ENCODE measurements at regions not wholly inside any gene's neighbourhood (a gene's known extent, or its start where the extent isn't known, plus 50 kb on each side); places are given as distances from the start of the nearest gene placed in this dataset.

DNA sequence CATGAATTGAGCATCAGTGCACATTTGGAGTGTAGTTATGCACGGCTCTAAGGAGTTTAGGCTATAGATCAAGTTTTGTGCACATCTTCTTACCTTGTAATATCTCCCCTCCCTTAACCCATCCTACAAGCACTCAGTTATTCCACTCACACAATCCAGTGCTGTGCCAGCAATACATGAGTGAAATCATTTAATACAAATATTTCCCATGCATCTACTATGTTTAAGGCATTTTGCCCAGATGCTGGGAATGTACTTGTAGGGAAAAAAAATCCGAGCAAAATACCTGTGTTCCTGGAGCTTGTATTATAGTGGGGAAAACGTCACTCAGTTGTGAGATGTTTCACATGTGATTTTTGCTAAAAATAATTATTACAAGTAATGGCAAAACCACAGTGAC lies 191.6 kb upstream of the LDB2 start:
- Histone ChIP-seq H3K27ac (ENCODE audit: control insufficient read depth, insufficient read depth, low read length) (no peak overlapping the region), H3K9ac (ENCODE audit: control insufficient read depth, extremely low read depth, insufficient read depth, low read length) (no peak overlapping the region), H3K79me2 (ENCODE audit: control insufficient read depth, insufficient read depth, low read length) (no peaks in the 10 kb centered on the region), H3K4me2 (ENCODE audit: control insufficient read depth, extremely low read depth, insufficient read depth, low read depth, low read length) (no peak overlapping the region), H3K4me3 (ENCODE audit: control insufficient read depth in 2 of 3, extremely low read depth in 1 of 3, insufficient read depth in 2 of 3, low read depth in 1 of 3, low read length in 3 of 3) (no peak overlapping the region), H3K9me3 (ENCODE audit: control insufficient read depth, low read depth, low read length) (no peaks in the 10 kb centered on the region), H3K36me3 (ENCODE audit: control insufficient read depth in 2 of 2, extremely low read depth in 1 of 2, insufficient read depth in 2 of 2, low read length in 2 of 2) (no peaks in the 10 kb centered on the region), H4K20me1 (ENCODE audit: control insufficient read depth, extremely low read depth, insufficient read depth, low read length) (no peaks in the 10 kb centered on the region), H3K9me1 (ENCODE audit: control insufficient read depth, extremely low read depth, insufficient read depth, low read length) (no peaks in the 10 kb centered on the region), H3K27me3 (ENCODE audit: control insufficient read depth, extremely low read depth, insufficient read depth, low read length) (no peaks in the 10 kb centered on the region), H2AFZ (ENCODE audit: control insufficient read depth, low read length) (no peak overlapping the region), H3K4me1 (ENCODE audit: control insufficient read depth, extremely low read depth, insufficient read depth, low read length) (no peaks in the 10 kb centered on the region)
- no peak for TF ChIP-seq EZH2 (IDR thresholded peaks at IDR 0.05; ENCODE audit: low read length)
- TF ChIP-seq, protein P1, sequence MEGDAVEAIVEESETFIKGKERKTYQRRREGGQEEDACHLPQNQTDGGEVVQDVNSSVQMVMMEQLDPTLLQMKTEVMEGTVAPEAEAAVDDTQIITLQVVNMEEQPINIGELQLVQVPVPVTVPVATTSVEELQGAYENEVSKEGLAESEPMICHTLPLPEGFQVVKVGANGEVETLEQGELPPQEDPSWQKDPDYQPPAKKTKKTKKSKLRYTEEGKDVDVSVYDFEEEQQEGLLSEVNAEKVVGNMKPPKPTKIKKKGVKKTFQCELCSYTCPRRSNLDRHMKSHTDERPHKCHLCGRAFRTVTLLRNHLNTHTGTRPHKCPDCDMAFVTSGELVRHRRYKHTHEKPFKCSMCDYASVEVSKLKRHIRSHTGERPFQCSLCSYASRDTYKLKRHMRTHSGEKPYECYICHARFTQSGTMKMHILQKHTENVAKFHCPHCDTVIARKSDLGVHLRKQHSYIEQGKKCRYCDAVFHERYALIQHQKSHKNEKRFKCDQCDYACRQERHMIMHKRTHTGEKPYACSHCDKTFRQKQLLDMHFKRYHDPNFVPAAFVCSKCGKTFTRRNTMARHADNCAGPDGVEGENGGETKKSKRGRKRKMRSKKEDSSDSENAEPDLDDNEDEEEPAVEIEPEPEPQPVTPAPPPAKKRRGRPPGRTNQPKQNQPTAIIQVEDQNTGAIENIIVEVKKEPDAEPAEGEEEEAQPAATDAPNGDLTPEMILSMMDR (optimal IDR thresholded peaks at IDR 0.05 in 1 of 3, IDR thresholded peaks at IDR 0.05 in 1 of 3, conservative IDR thresholded peaks at IDR 0.05 in 1 of 3; ENCODE audit: extremely low read depth in 1 of 3, insufficient read depth in 2 of 3, low read length in 3 of 3), result no peak
- no peak for FAIRE-seq
- no peak for DNase-seq (ENCODE audit: low read depth, low spot score)
- dilution Hi-C loops (cut with MboI; ENCODE audit: extremely low pct_ligation_motif_present, low sequenced_read_pairs), result no loop called here

DNA sequence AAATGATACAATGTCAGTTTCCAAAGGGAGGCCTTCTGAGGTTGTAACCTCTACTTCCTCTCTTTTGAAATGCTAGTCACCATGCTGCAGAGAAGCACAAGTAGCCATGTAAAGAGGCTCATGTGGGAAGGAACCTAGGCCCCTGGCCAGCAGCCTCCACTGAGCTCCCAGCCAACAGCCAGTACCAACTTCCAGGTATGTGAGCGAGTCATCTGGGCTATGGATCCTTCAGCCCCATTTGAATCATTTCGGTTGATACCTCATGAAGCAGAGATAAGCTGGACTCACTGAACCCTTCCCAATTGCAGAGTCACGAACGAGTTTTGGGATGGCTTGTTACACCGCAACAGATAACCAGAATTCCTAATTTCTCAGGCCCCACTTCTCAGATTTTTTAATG lies 187.0 kb upstream of the LDB2 start:
- FAIRE-seq (no peak), DNase-seq (ENCODE audit: low read depth, low spot score) (no peak)
- no peaks in the 10 kb centered on the region for H3K4me1 ChIP-seq (ENCODE audit: control insufficient read depth, extremely low read depth, insufficient read depth, low read length)
- H3K9me1 ChIP-seq (ENCODE audit: control insufficient read depth, extremely low read depth, insufficient read depth, low read length), result no peaks in the 10 kb centered on the region
- TF ChIP-seq, protein P1 (optimal IDR thresholded peaks at IDR 0.05 in 1 of 3, IDR thresholded peaks at IDR 0.05 in 1 of 3, conservative IDR thresholded peaks at IDR 0.05 in 1 of 3; ENCODE audit: extremely low read depth in 1 of 3, insufficient read depth in 2 of 3, low read length in 3 of 3), result no peak
- no peak for TF ChIP-seq EZH2 (IDR thresholded peaks at IDR 0.05; ENCODE audit: low read length)
- H2AFZ ChIP-seq (ENCODE audit: control insufficient read depth, low read length), result no peak overlapping the region
- H3K4me2 ChIP-seq (ENCODE audit: control insufficient read depth, extremely low read depth, insufficient read depth, low read depth, low read length), result no peak overlapping the region
- no peaks in the 10 kb centered on the region for H4K20me1 ChIP-seq (ENCODE audit: control insufficient read depth, extremely low read depth, insufficient read depth, low read length)
- no peak overlapping the region for H3K27ac ChIP-seq (ENCODE audit: control insufficient read depth, insufficient read depth, low read length)
- no peaks in the 10 kb centered on the region for H3K9me3 ChIP-seq (ENCODE audit: control insufficient read depth, low read depth, low read length)
- H3K4me3 ChIP-seq (ENCODE audit: control insufficient read depth in 2 of 3, extremely low read depth in 1 of 3, insufficient read depth in 2 of 3, low read depth in 1 of 3, low read length in 3 of 3), result no peak overlapping the region
- no peaks in the 10 kb centered on the region for H3K79me2 ChIP-seq (ENCODE audit: control insufficient read depth, insufficient read depth, low read length)
- dilution Hi-C loops (cut with MboI; ENCODE audit: extremely low pct_ligation_motif_present, low sequenced_read_pairs), result no loop called here
- no peak overlapping the region for H3K9ac ChIP-seq (ENCODE audit: control insufficient read depth, extremely low read depth, insufficient read depth, low read length)
- H3K27me3 ChIP-seq (ENCODE audit: control insufficient read depth, extremely low read depth, insufficient read depth, low read length), result no peaks in the 10 kb centered on the region
- no peaks in the 10 kb centered on the region for H3K36me3 ChIP-seq (ENCODE audit: control insufficient read depth in 2 of 2, extremely low read depth in 1 of 2, insufficient read depth in 2 of 2, low read length in 2 of 2)

Measured in keratinocyte (primary cell).